Lower lobe of right lung (tissue), 2 donors: ENCODE measurements at regions not wholly inside any gene's neighbourhood (a gene's known extent, or its start where the extent isn't known, plus 50 kb on each side); places are given as distances from the start of the nearest gene placed in this dataset.

ENCODE experiments used
- ATAC-seq, 2 donors: fragments of 200-7000 bp; cut with Tn5 transposase; one replicate each; pipeline ENCODE4 v1.9.1; 2020 to 2022; ENCODE audit warnings: mild to moderate bottlenecking in 2 of 2, moderate library complexity in 2 of 2
- DNase-seq: peaks from one replicate; pipeline ENCODE4 v3.0.0-alpha.2; 2020
- H3K27ac ChIP-seq: fragments of 200-600 bp; one replicate; pipeline ENCODE4 v1.8.0; 2022
- H3K27me3 ChIP-seq: fragments of 200-600 bp; one replicate; pipeline ENCODE4 v1.8.0; 2022; ENCODE audit warnings: low read depth
- H3K36me3 ChIP-seq: fragments of 200-600 bp; one replicate; pipeline ENCODE4 v1.8.0; 2022; ENCODE audit warnings: mild to moderate bottlenecking
- H3K4me1 ChIP-seq: fragments of 200-600 bp; one replicate; pipeline ENCODE4 v1.8.0; 2022
- H3K4me3 ChIP-seq: fragments of 200-600 bp; one replicate; pipeline ENCODE4 v1.8.0; 2022; ENCODE audit warnings: mild to moderate bottlenecking
- H3K9me3 ChIP-seq: fragments of 200-600 bp; one replicate; pipeline ENCODE4 v1.8.0; 2022
- intact Hi-C: fragments of 100-400 bp; cut with DNase I; formaldehyde crosslinking; loops from one replicate; pipeline ENCODE4 v1.11.0; 2022
- TF ChIP-seq, protein P1 (sequence below): fragments of 200-600 bp; IDR thresholded peaks from one replicate; pipeline ENCODE4 v1.8.0; 2022; ENCODE audit warnings: antibody characterized with exemption, mild to moderate bottlenecking
- donor health status: DM: no; HTN: yes; CAD: no; lungs with severe emphysema.

DNA sequence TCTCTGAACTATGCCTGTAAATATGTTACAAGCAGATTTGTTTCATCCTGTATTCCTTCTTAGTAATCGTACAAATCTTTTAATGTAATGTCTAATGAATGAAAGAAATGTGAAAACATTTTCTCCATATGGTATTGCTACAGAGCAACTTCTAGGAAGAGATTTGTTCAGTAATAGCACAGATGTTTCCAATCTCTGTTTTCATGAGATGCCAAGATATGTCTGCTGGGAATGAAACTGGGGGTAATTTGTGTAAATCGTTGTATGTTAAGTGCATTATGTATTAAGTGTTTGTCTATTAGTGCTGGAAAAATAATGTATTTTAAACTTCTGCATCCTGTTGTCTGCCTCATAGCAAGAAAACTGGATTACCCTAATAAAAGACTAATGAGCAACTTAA, 722.2 kb upstream of the EYS start:
- ATAC-seq: no peak
- Histone ChIP-seq H3K4me1 (no peaks in the 10 kb centered on the region), H3K4me3 (no peak overlapping the region), H3K36me3 (no peaks in the 10 kb centered on the region), H3K9me3 (peaks cover 13% of the 10 kb centered on the region), H3K27me3 (no peaks in the 10 kb centered on the region), H3K27ac (no peak overlapping the region)
- no peak for DNase-seq
- intact Hi-C loops: no loop called here
- TF ChIP-seq, protein P1, sequence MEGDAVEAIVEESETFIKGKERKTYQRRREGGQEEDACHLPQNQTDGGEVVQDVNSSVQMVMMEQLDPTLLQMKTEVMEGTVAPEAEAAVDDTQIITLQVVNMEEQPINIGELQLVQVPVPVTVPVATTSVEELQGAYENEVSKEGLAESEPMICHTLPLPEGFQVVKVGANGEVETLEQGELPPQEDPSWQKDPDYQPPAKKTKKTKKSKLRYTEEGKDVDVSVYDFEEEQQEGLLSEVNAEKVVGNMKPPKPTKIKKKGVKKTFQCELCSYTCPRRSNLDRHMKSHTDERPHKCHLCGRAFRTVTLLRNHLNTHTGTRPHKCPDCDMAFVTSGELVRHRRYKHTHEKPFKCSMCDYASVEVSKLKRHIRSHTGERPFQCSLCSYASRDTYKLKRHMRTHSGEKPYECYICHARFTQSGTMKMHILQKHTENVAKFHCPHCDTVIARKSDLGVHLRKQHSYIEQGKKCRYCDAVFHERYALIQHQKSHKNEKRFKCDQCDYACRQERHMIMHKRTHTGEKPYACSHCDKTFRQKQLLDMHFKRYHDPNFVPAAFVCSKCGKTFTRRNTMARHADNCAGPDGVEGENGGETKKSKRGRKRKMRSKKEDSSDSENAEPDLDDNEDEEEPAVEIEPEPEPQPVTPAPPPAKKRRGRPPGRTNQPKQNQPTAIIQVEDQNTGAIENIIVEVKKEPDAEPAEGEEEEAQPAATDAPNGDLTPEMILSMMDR: no peak

DNA sequence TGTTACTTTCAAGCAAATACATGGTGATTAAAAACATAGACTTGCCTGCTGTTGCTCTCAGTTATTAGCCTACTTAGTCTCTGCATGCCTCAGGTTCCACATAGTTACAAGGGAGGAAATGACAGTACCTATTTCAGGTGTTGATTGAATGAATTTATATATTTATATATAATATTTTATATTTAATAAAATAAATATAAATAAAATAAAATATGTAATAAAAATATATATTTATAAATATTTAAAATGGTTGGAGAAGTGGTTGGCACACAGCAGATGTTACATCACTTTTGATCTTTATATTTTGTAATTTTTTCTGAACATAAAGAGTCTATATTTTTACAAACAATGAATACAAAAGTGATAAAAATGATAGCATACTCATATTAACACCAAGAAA, 716.0 kb upstream of the EYS start:
- Histone ChIP-seq H3K4me1 (no peaks in the 10 kb centered on the region), H3K4me3 (no peak overlapping the region), H3K27ac (no peak overlapping the region), H3K27me3 (no peaks in the 10 kb centered on the region), H3K9me3 (peaks cover 8% of the 10 kb centered on the region), H3K36me3 (no peaks in the 10 kb centered on the region)
- intact Hi-C loops: no loop called here
- ATAC-seq (no peak), DNase-seq (no peak)
- TF ChIP-seq, protein P1: no peak

DNA sequence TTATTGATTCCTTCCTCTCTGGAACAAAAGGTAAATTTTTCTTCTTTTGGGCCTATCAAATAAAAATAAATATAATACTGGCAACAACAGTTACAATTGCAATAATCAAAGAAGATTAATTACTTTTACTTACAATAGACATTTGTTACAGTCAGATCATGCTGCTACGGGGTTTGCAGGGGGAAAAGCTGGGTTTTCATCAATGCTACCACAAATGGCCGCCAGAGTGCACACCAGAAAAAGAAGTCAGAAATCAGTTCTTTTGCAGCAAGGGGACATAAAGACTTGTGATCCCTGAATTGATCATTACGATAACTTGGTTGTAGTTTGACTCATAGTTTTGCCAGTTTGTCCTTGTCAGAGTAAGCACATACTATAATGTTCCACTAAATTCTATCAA, 714.5 kb upstream of the EYS start:
- no peak overlapping the region for H3K27ac ChIP-seq
- intact Hi-C loops: no loop called here
- ATAC-seq (no peak), DNase-seq (no peak)
- no peak overlapping the region for H3K4me3 ChIP-seq
- no peaks in the 10 kb centered on the region for H3K36me3 ChIP-seq
- no peaks in the 10 kb centered on the region for H3K4me1 ChIP-seq
- H3K9me3 ChIP-seq: no peaks in the 10 kb centered on the region
- no peaks in the 10 kb centered on the region for H3K27me3 ChIP-seq
- TF ChIP-seq, protein P1: no peak

GRCh38 chr6:66418906-66419305, 711.9 kb upstream of the EYS start:
- no peak overlapping the region for H3K27ac ChIP-seq
- TF ChIP-seq, protein P1: no peak
- H3K9me3 ChIP-seq: no peaks in the 10 kb centered on the region
- DNase-seq (no peak), ATAC-seq (no peak)
- H3K27me3 ChIP-seq: no peaks in the 10 kb centered on the region
- no peaks in the 10 kb centered on the region for H3K4me1 ChIP-seq
- H3K4me3 ChIP-seq: no peak overlapping the region
- intact Hi-C loops: no loop called here
- no peaks in the 10 kb centered on the region for H3K36me3 ChIP-seq

GRCh38 chr6:66403966-66404365, 696.9 kb upstream of the EYS start:
- H3K27ac ChIP-seq: no peak overlapping the region
- no peaks in the 10 kb centered on the region for H3K4me1 ChIP-seq
- no peak overlapping the region for H3K4me3 ChIP-seq
- TF ChIP-seq, protein P1: no peak
- intact Hi-C loops: no loop called here
- H3K36me3 ChIP-seq: no peaks in the 10 kb centered on the region
- H3K9me3 ChIP-seq: no peaks in the 10 kb centered on the region
- no peaks in the 10 kb centered on the region for H3K27me3 ChIP-seq
- ATAC-seq: no peak
- no peak for DNase-seq

GRCh38 chr6:66402873-66403272, 695.8 kb upstream of the EYS start:
- no peaks in the 10 kb centered on the region for H3K36me3 ChIP-seq
- H3K9me3 ChIP-seq: no peaks in the 10 kb centered on the region
- H3K27ac ChIP-seq: no peak overlapping the region
- TF ChIP-seq, protein P1: no peak
- H3K4me1 ChIP-seq: no peaks in the 10 kb centered on the region
- intact Hi-C loops: no loop called here
- H3K4me3 ChIP-seq: no peak overlapping the region
- DNase-seq (no peak), ATAC-seq (no peak)
- H3K27me3 ChIP-seq: no peaks in the 10 kb centered on the region
